Muscle layer of duodenum (tissue), 2 donors: ENCODE measurements at regions not wholly inside any gene's neighbourhood (a gene's known extent, or its start where the extent isn't known, plus 50 kb on each side); places are given as distances from the start of the nearest gene placed in this dataset.

ENCODE experiments used
- H3K27ac ChIP-seq: one replicate; pipeline ENCODE4 v1.7.0; 2013; ENCODE audit warnings: mild to moderate bottlenecking, low read length
- H3K27me3 ChIP-seq: one replicate; pipeline ENCODE4 v1.7.0; 2013; ENCODE audit warnings: low read depth, mild to moderate bottlenecking, control low read depth, low read length
- H3K36me3 ChIP-seq, 2 donors: one replicate each; pipeline ENCODE4 v1.7.0; 2013; ENCODE audit warnings: low read length in 2 of 2, control low read depth in 1 of 2, mild to moderate bottlenecking in 1 of 2; ENCODE audit not compliant: insufficient read depth in 2 of 2, control insufficient read depth in 1 of 2
- H3K4me1 ChIP-seq, 2 donors: one replicate each; pipeline ENCODE4 v1.7.0; 2013; ENCODE audit warnings: low read length in 2 of 2, mild to moderate bottlenecking in 2 of 2, control low read depth in 1 of 2, moderate library complexity in 1 of 2; ENCODE audit not compliant: insufficient read depth in 2 of 2, control insufficient read depth in 1 of 2
- H3K4me3 ChIP-seq, 2 donors: one replicate each; pipeline ENCODE4 v1.7.0; 2013; ENCODE audit warnings: low read length in 2 of 2, low read depth in 1 of 2, mild to moderate bottlenecking in 1 of 2
- H3K9me3 ChIP-seq, 2 donors: one replicate each; pipeline ENCODE4 v1.7.0; 2013; ENCODE audit warnings: low read length in 2 of 2, control low read depth in 1 of 2, mild to moderate bottlenecking in 1 of 2; ENCODE audit not compliant: control insufficient read depth in 1 of 2
- donor health status: healthy.

DNA sequence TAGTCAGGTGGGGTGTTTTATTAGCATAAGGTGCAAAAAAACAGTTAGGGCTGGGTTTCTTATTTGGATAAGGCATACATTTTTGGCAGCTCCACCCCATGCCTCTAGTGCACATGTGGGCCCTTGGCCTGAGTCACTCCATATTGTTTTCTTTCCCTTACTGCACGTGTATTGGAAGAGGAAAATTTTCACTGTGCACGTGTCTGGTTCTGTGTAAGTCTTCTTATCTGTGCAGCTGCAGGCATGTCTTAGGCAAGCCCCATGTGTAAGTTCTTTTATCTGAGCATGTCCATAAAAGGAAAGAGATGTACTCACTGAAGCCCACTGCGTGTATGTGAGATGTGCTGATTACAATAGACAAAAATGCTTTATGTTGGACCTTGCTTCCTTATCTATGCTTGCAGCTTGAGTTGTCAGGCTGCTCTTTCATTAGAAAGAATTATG lies 540.3 kb upstream of the IGFBP3 start:
- Histone ChIP-seq H3K27me3 (no peaks in the 10 kb centered on the region), H3K27ac (no peak overlapping the region), H3K4me3 (no peak overlapping the region), H3K36me3 (no peaks in the 10 kb centered on the region), H3K9me3 (peaks cover 6 to 51% of the 10 kb centered on the region in 2 donors), H3K4me1 (no peaks in the 10 kb centered on the region)

DNA sequence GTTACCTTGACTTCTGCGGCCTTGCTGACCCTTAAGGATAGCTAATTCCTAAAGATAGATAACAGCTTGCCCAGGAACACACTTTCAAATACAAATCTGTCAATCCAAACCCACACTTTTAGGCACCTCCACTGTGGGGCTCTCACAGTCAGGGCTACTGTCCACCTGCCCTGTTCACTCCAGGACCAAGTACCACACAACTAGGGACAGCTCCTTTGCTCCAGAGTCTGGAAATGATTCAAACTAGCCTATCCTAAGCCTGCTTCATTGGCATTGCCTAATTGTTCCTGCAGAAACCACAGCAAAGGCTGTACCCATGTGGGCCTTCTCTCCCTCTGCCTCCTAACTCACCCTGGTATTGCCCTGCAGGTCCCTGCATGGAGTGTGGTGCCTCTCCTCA lies 538.9 kb upstream of the IGFBP3 start:
- Histone ChIP-seq H3K9me3 (peaks cover 6 to 36% of the 10 kb centered on the region in 2 donors), H3K27me3 (no peaks in the 10 kb centered on the region), H3K4me3 (no peak overlapping the region), H3K27ac (no peak overlapping the region), H3K4me1 (peaks cover 0 to under 1% of the 10 kb centered on the region in 2 donors), H3K36me3 (no peaks in the 10 kb centered on the region)

- Histone ChIP-seq H3K27me3 (no peaks in the 10 kb centered on the region), H3K36me3 (no peaks in the 10 kb centered on the region), H3K4me1 (peaks cover 0 to 4% of the 10 kb centered on the region in 2 donors), H3K4me3 (no peak overlapping the region), H3K27ac (no peak overlapping the region), H3K9me3 (no peaks in the 10 kb centered on the region)
Observed at GRCh38 chr7:46454816-46455215, 533.7 kb upstream of the IGFBP3 start.

GRCh38 chr7:46452561-46453135 lies 531.6 kb upstream of the IGFBP3 start:
- H3K27ac ChIP-seq, result no peak overlapping the region
- no peaks in the 10 kb centered on the region for H3K36me3 ChIP-seq
- peaks cover 0 to 4% of the 10 kb centered on the region in 2 donors for H3K4me1 ChIP-seq
- H3K9me3 ChIP-seq, result no peaks in the 10 kb centered on the region
- no peak overlapping the region for H3K4me3 ChIP-seq
- H3K27me3 ChIP-seq, result no peaks in the 10 kb centered on the region

DNA sequence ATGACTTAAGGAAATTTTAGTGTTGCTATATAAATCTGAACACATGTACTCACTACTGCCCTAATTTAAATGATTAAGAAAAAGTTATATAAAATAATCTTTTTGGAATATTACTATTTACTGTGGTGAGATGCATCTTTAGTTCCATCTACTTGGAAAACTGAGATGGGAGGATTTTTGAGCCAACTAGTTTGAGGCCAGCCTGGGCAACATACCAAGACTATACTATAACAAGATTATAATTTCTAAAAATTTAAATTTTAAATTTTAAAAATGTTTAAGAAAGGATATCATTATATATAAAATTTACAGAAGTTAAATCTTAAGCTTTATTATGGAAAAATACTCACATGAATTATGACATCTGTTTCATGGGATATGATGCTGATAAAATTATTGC lies 530.8 kb upstream of the IGFBP3 start:
- Histone ChIP-seq H3K9me3 (no peaks in the 10 kb centered on the region), H3K4me3 (no peak overlapping the region), H3K36me3 (no peaks in the 10 kb centered on the region), H3K27me3 (no peaks in the 10 kb centered on the region), H3K4me1 (peaks cover 0 to 4% of the 10 kb centered on the region in 2 donors), H3K27ac (no peak overlapping the region)

DNA sequence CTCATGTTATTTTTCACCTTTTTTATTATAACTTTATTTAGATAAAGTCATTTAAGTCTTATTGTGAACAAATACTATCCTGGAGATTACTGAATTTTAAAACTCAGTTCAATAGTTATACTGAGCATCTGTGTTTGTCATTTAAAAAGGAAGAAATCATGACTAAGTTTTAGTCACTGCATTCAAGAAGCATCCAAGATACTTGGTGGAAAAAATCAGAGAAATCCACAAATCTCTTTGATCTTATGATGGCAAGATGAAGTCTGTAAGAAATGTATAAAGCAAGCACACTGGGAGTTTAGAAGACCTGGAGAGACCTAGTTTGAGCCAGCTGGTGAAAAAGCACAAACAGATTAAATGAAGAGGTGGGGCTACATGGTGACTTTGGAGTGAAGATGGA lies 529.8 kb upstream of the IGFBP3 start:
- H3K27ac ChIP-seq, result no peak overlapping the region
- no peaks in the 10 kb centered on the region for H3K9me3 ChIP-seq
- H3K36me3 ChIP-seq, result no peaks in the 10 kb centered on the region

GRCh38 chr7:46450425-46450824 lies 529.4 kb upstream of the IGFBP3 start:
- H3K9me3 ChIP-seq, result no peaks in the 10 kb centered on the region
- peaks cover 0 to 4% of the 10 kb centered on the region in 2 donors for H3K4me1 ChIP-seq
- no peak overlapping the region for H3K27ac ChIP-seq
- H3K4me3 ChIP-seq, result no peak overlapping the region
- no peaks in the 10 kb centered on the region for H3K27me3 ChIP-seq
- no peaks in the 10 kb centered on the region for H3K36me3 ChIP-seq

More for the DNA sequence above, 529.8 kb upstream of the IGFBP3 start:
- H3K27me3 ChIP-seq, result no peaks in the 10 kb centered on the region
- H3K4me3 ChIP-seq, result no peak overlapping the region
- peaks cover 0 to 4% of the 10 kb centered on the region in 2 donors for H3K4me1 ChIP-seq

DNA sequence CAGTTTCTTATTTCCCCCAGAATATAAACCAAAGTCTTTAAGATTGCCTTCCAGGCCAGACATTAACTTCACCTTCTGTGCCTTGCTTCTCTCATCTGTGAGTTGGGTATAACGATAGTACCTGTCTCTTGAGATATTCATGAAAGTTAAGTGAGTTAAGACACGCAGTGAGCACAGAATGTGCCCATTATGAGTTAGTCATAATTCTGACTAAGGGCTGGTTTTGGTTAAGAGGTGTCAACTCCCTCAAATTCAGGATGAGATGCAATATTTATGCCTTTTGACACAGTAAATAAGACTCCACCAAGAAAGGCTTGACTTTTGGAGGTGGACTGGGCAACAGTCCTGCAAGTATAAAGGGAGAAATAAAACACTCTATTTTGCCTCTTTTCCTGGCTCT lies 528.7 kb upstream of the IGFBP3 start:
- no peak overlapping the region for H3K4me3 ChIP-seq

GRCh38 chr7:46448478-46448877 lies 527.4 kb upstream of the IGFBP3 start:
- no peaks in the 10 kb centered on the region for H3K27me3 ChIP-seq
- no peak overlapping the region for H3K27ac ChIP-seq
- no peaks in the 10 kb centered on the region for H3K36me3 ChIP-seq
- no peaks in the 10 kb centered on the region for H3K4me1 ChIP-seq
- no peaks in the 10 kb centered on the region for H3K9me3 ChIP-seq
- H3K4me3 ChIP-seq, result no peak overlapping the region

More for the DNA sequence above, 528.7 kb upstream of the IGFBP3 start:
- H3K4me1 ChIP-seq, result peaks cover 0 to 1% of the 10 kb centered on the region in 2 donors
- no peak overlapping the region for H3K27ac ChIP-seq
- H3K9me3 ChIP-seq, result no peaks in the 10 kb centered on the region
- no peaks in the 10 kb centered on the region for H3K36me3 ChIP-seq
- no peaks in the 10 kb centered on the region for H3K27me3 ChIP-seq

DNA sequence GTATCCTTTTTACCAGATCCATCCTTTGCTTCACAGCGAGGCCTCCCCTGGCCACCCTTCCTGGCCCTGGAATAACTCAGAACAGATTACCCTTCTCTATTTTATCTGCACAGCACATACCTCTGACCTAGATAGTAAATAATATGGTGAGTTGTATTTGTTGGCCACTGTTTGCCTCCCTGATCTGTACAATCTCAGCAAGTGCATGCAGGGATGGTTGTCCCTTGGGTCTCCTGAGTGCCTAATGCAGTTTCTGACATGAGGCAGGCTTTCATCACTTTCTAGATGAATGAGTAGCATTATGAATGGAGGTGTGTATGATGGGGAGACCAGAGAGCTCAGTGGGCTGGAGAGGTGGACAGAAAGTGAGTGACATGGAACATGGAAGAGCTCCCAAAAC lies 525.1 kb upstream of the IGFBP3 start:
- no peaks in the 10 kb centered on the region for H3K4me1 ChIP-seq
- no peaks in the 10 kb centered on the region for H3K27me3 ChIP-seq
- H3K27ac ChIP-seq, result no peak overlapping the region
- no peak overlapping the region for H3K4me3 ChIP-seq
- no peaks in the 10 kb centered on the region for H3K36me3 ChIP-seq
- H3K9me3 ChIP-seq, result no peaks in the 10 kb centered on the region

- Histone ChIP-seq H3K27me3 (no peaks in the 10 kb centered on the region), H3K4me3 (no peak overlapping the region), H3K9me3 (no peaks in the 10 kb centered on the region), H3K4me1 (no peaks in the 10 kb centered on the region), H3K27ac (no peak overlapping the region), H3K36me3 (no peaks in the 10 kb centered on the region)
Observed at GRCh38 chr7:46444256-46444655, 523.2 kb upstream of the IGFBP3 start.

GRCh38 chr7:46440186-46440585 lies 519.1 kb upstream of the IGFBP3 start:
- no peaks in the 10 kb centered on the region for H3K4me1 ChIP-seq
- no peaks in the 10 kb centered on the region for H3K27me3 ChIP-seq
- no peaks in the 10 kb centered on the region for H3K36me3 ChIP-seq
- peaks cover 0 to 5% of the 10 kb centered on the region in 2 donors for H3K9me3 ChIP-seq
- H3K4me3 ChIP-seq, result no peak overlapping the region
- no peak overlapping the region for H3K27ac ChIP-seq
